Loucy (cell line): ENCODE measurements at regions not wholly inside any gene's neighbourhood (a gene's known extent, or its start where the extent isn't known, plus 50 kb on each side); places are given as distances from the start of the nearest gene placed in this dataset.

ENCODE experiments used
- H2AFZ ChIP-seq: fragments of 200-600 bp; sonication (generic); 2 replicates; pipeline ENCODE4 v1.6.0; 2016; ENCODE audit warnings: antibody characterized with exemption, mild to moderate bottlenecking, low read length, moderate library complexity
- H3F3A ChIP-seq: fragments of 200-600 bp; 2 replicates; pipeline ENCODE4 v1.6.0; 2016; ENCODE audit warnings: antibody characterized with exemption, low read depth, mild to moderate bottlenecking
- H3K27me3 ChIP-seq: fragments of 200-600 bp; sonication (generic); 2 replicates; pipeline ENCODE4 v1.6.1; 2014; ENCODE audit warnings: low read length, mild to moderate bottlenecking; ENCODE audit not compliant: insufficient read depth, poor library complexity, severe bottlenecking
- H3K36me3 ChIP-seq: fragments of 200-600 bp; sonication (generic); 2 replicates; pipeline ENCODE4 v1.6.1; 2016; ENCODE audit warnings: low read length; ENCODE audit not compliant: insufficient read depth
- H3K4me1 ChIP-seq: fragments of 200-600 bp; sonication (generic); 2 replicates; pipeline ENCODE4 v1.5.1; 2014; ENCODE audit warnings: low read length, mild to moderate bottlenecking; ENCODE audit not compliant: insufficient read depth, poor library complexity, severe bottlenecking
- H3K4me2 ChIP-seq: fragments of 200-600 bp; sonication (generic); 2 replicates; pipeline ENCODE4 v1.6.0; 2014; ENCODE audit warnings: antibody characterized with exemption, low read length, low read depth, mild to moderate bottlenecking; ENCODE audit not compliant: poor library complexity, severe bottlenecking
- H3K4me3 ChIP-seq: fragments of 200-600 bp; sonication (generic); 2 replicates; pipeline ENCODE4 v1.5.1; 2014; ENCODE audit warnings: low read length, mild to moderate bottlenecking, mixed read lengths; ENCODE audit not compliant: poor library complexity, severe bottlenecking
- H3K79me2 ChIP-seq: fragments of 200-600 bp; sonication (generic); 2 replicates; pipeline ENCODE4 v1.6.1; 2014; ENCODE audit warnings: low read length; ENCODE audit not compliant: insufficient read depth
- H3K9ac ChIP-seq: fragments of 200-600 bp; sonication (generic); 2 replicates; pipeline ENCODE4 v1.6.0; 2014; ENCODE audit warnings: mild to moderate bottlenecking, low read depth, low read length, moderate library complexity; ENCODE audit not compliant: poor library complexity, severe bottlenecking
- H3K9me2 ChIP-seq: fragments of 200-600 bp; sonication (generic); replicated peaks from 2 replicates; pipeline ENCODE4 v1.6.1; 2016; ENCODE audit warnings: low read depth, low read length, mixed read lengths
- H3K9me3 ChIP-seq: fragments of 200-600 bp; sonication (generic); 2 replicates; pipeline ENCODE4 v1.6.1; 2014; ENCODE audit warnings: mild to moderate bottlenecking, antibody characterized with exemption, low read length, low read depth; ENCODE audit not compliant: insufficient read depth
- H4K20me1 ChIP-seq: fragments of 200-600 bp; sonication (generic); 2 replicates; pipeline ENCODE4 v1.6.0; 2014; ENCODE audit warnings: antibody characterized with exemption, low read length, mild to moderate bottlenecking; ENCODE audit not compliant: insufficient read depth, poor library complexity, severe bottlenecking
- EZH2phosphoT487 ChIP-seq: fragments of 200-600 bp; IDR thresholded peaks from 2 replicates; pipeline ENCODE4 v1.6.1; 2018; ENCODE audit warnings: antibody characterized with exemption, mild to moderate bottlenecking, moderate library complexity, borderline replicate concordance
- TF ChIP-seq, protein P1 (sequence below): fragments of 200-600 bp; sonication (generic); conservative IDR thresholded peaks from 2 replicates; pipeline ENCODE4 v1.5.1; 2014; ENCODE audit warnings: mild to moderate bottlenecking, antibody characterized with exemption, low read length

DNA sequence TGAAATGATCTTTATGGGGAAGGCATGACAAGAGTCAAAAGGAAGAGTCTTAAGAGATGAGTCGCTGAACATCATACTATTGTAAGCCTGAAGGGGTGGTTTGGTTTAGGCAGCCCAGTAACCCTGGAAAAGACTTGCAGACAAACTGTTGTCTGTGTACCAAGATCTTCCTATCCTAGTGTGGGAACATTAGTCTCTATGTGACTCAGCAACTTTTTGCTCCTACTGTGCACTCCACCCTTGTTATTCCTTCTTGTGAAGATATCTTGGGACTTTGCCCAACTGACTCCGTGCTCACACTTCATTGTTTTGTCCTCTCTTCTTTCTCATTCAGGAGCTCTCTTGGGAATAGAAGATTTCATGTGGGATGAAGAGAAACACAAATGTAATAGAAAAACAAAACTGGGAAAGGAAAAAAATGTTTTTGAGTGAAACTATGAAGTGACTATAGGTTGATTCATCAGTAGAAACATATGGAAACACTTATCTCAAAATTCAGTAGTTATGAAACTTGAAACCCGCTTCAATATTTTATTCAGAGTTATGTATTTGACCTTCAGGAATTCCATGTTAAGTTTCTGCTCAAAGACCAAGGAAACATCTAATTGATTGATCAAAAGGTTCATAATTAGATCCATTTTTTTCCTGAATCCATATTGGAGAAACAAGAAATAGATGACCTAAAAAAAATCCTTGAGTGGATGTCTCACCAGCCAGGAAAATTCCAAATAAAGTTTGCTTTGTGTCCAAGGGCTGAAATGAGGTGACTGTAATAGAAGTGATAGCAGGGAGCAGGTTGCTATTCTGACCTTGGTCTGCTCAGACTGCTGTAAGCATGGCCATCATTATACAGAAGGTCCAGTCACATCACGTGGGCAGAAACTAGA lies 67.2 kb downstream of the BTG1 start:
- H3F3A ChIP-seq = no peaks in the 10 kb centered on the region
- no peaks in the 10 kb centered on the region for H3K27me3 ChIP-seq
- no peak overlapping the region for H2AFZ ChIP-seq
- no peaks in the 10 kb centered on the region for H3K9me3 ChIP-seq
- H4K20me1 ChIP-seq = no peaks in the 10 kb centered on the region
- TF ChIP-seq, protein P1, sequence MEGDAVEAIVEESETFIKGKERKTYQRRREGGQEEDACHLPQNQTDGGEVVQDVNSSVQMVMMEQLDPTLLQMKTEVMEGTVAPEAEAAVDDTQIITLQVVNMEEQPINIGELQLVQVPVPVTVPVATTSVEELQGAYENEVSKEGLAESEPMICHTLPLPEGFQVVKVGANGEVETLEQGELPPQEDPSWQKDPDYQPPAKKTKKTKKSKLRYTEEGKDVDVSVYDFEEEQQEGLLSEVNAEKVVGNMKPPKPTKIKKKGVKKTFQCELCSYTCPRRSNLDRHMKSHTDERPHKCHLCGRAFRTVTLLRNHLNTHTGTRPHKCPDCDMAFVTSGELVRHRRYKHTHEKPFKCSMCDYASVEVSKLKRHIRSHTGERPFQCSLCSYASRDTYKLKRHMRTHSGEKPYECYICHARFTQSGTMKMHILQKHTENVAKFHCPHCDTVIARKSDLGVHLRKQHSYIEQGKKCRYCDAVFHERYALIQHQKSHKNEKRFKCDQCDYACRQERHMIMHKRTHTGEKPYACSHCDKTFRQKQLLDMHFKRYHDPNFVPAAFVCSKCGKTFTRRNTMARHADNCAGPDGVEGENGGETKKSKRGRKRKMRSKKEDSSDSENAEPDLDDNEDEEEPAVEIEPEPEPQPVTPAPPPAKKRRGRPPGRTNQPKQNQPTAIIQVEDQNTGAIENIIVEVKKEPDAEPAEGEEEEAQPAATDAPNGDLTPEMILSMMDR = no peak
- no peak for TF ChIP-seq EZH2phosphoT487
- H3K36me3 ChIP-seq = no peaks in the 10 kb centered on the region
- no peak overlapping the region for H3K4me3 ChIP-seq
- H3K9me2 ChIP-seq = no peaks in the 10 kb centered on the region
- no peak overlapping the region for H3K4me2 ChIP-seq
- H3K9ac ChIP-seq = no peak overlapping the region
- no peaks in the 10 kb centered on the region for H3K79me2 ChIP-seq
- peaks cover 7% of the 10 kb centered on the region for H3K4me1 ChIP-seq

DNA sequence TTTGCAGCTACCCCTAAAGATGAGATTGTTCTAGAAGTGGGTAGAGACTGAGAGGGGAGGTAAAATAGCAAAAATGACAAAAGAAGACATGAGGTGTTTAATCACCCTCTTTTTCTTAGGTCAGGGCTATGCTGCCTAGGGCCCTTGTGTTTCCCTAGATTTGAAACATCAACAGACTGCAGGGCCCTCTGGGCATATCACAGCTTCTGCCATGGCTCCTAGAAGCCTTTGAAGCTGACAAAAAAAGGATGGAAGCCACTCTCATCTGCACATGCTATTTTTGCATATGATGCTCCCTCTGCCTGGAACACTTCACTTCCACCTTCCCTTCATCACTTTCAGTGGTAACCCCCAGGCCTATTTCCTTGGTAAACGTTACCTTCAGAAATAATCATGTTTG lies 68.1 kb downstream of the BTG1 start:
- Histone ChIP-seq H3K79me2 (no peaks in the 10 kb centered on the region), H3K9me2 (no peaks in the 10 kb centered on the region), H2AFZ (no peak overlapping the region), H3K36me3 (no peaks in the 10 kb centered on the region), H4K20me1 (no peaks in the 10 kb centered on the region), H3K4me1 (peaks cover 7% of the 10 kb centered on the region), H3F3A (no peaks in the 10 kb centered on the region), H3K9ac (no peak overlapping the region), H3K4me2 (no peak overlapping the region), H3K9me3 (no peaks in the 10 kb centered on the region), H3K27me3 (no peaks in the 10 kb centered on the region), H3K4me3 (no peak overlapping the region)
- TF ChIP-seq, protein P1 = no peak
- no peak for TF ChIP-seq EZH2phosphoT487

DNA sequence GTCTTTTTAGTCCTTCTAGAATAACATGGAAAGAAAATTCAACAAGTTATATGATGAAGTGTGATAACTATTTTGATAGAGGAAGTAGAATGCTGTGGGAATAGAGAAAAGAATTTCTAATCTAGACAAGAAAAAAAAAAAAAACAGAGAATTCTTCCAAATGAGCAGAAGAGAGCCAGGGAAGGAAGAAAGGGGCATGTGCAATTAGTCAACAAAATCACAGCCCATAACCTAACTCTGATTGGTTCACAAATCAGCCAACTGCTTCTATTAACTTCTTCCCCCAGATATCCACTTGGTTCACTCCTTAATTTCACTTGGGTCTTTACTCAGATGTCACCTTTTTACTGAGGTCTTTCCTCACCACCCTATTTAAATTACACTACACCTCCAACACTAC lies 69.5 kb downstream of the BTG1 start:
- Histone ChIP-seq H3K4me3 (no peak overlapping the region), H3K9ac (no peak overlapping the region), H3K4me1 (peaks cover 7% of the 10 kb centered on the region), H3K9me2 (no peaks in the 10 kb centered on the region), H2AFZ (no peak overlapping the region), H3K36me3 (no peaks in the 10 kb centered on the region), H4K20me1 (no peaks in the 10 kb centered on the region), H3K27me3 (no peaks in the 10 kb centered on the region), H3F3A (no peaks in the 10 kb centered on the region), H3K79me2 (no peaks in the 10 kb centered on the region), H3K9me3 (no peaks in the 10 kb centered on the region), H3K4me2 (no peak overlapping the region)
- TF ChIP-seq EZH2phosphoT487 = no peak
- TF ChIP-seq, protein P1 = no peak
